Liver (tissue), 8 donors: ENCODE measurements at regions not wholly inside any gene's neighbourhood (a gene's known extent, or its start where the extent isn't known, plus 50 kb on each side); places are given as distances from the start of the nearest gene placed in this dataset.

Experiments used
- DNase-seq: peaks from one replicate; pipeline ENCODE4 v3.0.0-alpha.2; 2017; ENCODE audit warnings: low spot score
- H3K27ac ChIP-seq, 2 donors: one replicate each; pipeline ENCODE4 v1.7.0; 2013; ENCODE audit warnings: inconsistent platforms in 2 of 2, low read length in 2 of 2, control low read depth in 1 of 2, low read depth in 1 of 2, mild to moderate bottlenecking in 1 of 2
- H3K27me3 ChIP-seq, 4 donors: one replicate each; pipeline versions ENCODE4 v1.6.1 to v1.7.0; 2013; ENCODE audit warnings: low read length in 3 of 4, inconsistent platforms in 1 of 4, mild to moderate bottlenecking in 1 of 4, moderate library complexity in 1 of 4; ENCODE audit not compliant: control insufficient read depth in 4 of 4, insufficient read depth in 4 of 4
- H3K36me3 ChIP-seq, 4 donors: one replicate each; pipeline versions ENCODE4 v1.6.1 to v1.7.0; 2013; ENCODE audit warnings: low read length in 3 of 4, mild to moderate bottlenecking in 3 of 4, low read depth in 1 of 4, moderate library complexity in 1 of 4; ENCODE audit not compliant: control insufficient read depth in 4 of 4, insufficient read depth in 3 of 4
- H3K4me1 ChIP-seq, 4 donors: one replicate each; pipeline versions ENCODE4 v1.6.1 to v1.7.0; 2013; ENCODE audit warnings: low read length in 3 of 4, mild to moderate bottlenecking in 3 of 4, moderate library complexity in 1 of 4; ENCODE audit not compliant: control insufficient read depth in 4 of 4, insufficient read depth in 4 of 4
- H3K4me3 ChIP-seq, 3 donors: one replicate each; pipeline versions ENCODE4 v1.6.1 to v1.7.0; 2013; ENCODE audit warnings: low read length in 3 of 3, control low read depth in 1 of 3, low read depth in 1 of 3, mild to moderate bottlenecking in 1 of 3
- H3K9ac ChIP-seq, 2 donors: one replicate each; pipeline ENCODE4 v1.7.0; 2013; ENCODE audit warnings: low read length in 2 of 2, mild to moderate bottlenecking in 2 of 2, moderate library complexity in 2 of 2, control low read depth in 1 of 2, low read depth in 1 of 2
- H3K9me3 ChIP-seq, 4 donors: one replicate each; pipeline versions ENCODE4 v1.6.1 to v1.7.0; 2013; ENCODE audit warnings: low read length in 3 of 4; ENCODE audit not compliant: control insufficient read depth in 4 of 4
- EGR1 ChIP-seq, 2 donors: IDR thresholded peaks; 2 replicates each; pipeline ENCODE4 v1.6.1; 2016 to 2018; ENCODE audit warnings: antibody characterized with exemption in 2 of 2, low read depth in 2 of 2
- FOXA1 ChIP-seq: IDR thresholded peaks from 2 replicates; pipeline ENCODE4 v1.6.1; 2016; ENCODE audit warnings: antibody characterized with exemption
- FOXA2 ChIP-seq: IDR thresholded peaks from 2 replicates; pipeline ENCODE4 v1.6.1; 2016; ENCODE audit warnings: antibody characterized with exemption
- GABPA ChIP-seq, 2 donors: IDR thresholded peaks in 1 of 2; conservative IDR thresholded peaks in 1 of 2; 2 replicates each; pipeline ENCODE4 v1.6.1; 2016; ENCODE audit warnings: antibody characterized with exemption in 2 of 2, mild to moderate bottlenecking in 1 of 2, moderate library complexity in 1 of 2
- HNF4A ChIP-seq, 2 donors: conservative IDR thresholded peaks; 2 replicates each; pipeline ENCODE4 v1.6.1; 2016; ENCODE audit warnings: antibody characterized with exemption in 2 of 2, mild to moderate bottlenecking in 2 of 2
- HNF4G ChIP-seq: IDR thresholded peaks from 2 replicates; pipeline ENCODE4 v1.6.1; 2016; ENCODE audit warnings: antibody characterized with exemption
- JUND ChIP-seq, 2 donors: IDR thresholded peaks; 2 replicates each; pipeline ENCODE4 v1.6.1; 2016; ENCODE audit warnings: antibody characterized with exemption in 2 of 2
- NR2F2 ChIP-seq: IDR thresholded peaks from 2 replicates; pipeline ENCODE4 v1.6.1; 2016; ENCODE audit warnings: antibody characterized with exemption
- RAD21 ChIP-seq, 2 donors: IDR thresholded peaks; 2 replicates each; pipeline ENCODE4 v1.6.1; 2016; ENCODE audit warnings: antibody characterized with exemption in 2 of 2, mild to moderate bottlenecking in 2 of 2
- RXRA ChIP-seq, 2 donors: IDR thresholded peaks; 2 replicates each; pipeline ENCODE4 v1.6.1; 2017 to 2018; ENCODE audit warnings: antibody characterized with exemption in 2 of 2, mild to moderate bottlenecking in 1 of 2
- SP1 ChIP-seq: IDR thresholded peaks from 2 replicates; pipeline ENCODE4 v1.6.1; 2018; ENCODE audit warnings: antibody characterized with exemption, mild to moderate bottlenecking
- TAF1 ChIP-seq: conservative IDR thresholded peaks from 2 replicates; pipeline ENCODE4 v1.6.1; 2016; ENCODE audit warnings: antibody characterized with exemption, mild to moderate bottlenecking
- YY1 ChIP-seq: IDR thresholded peaks from 2 replicates; pipeline ENCODE4 v1.6.1; 2016; ENCODE audit warnings: antibody characterized with exemption, mild to moderate bottlenecking
- WGBS: extraction: QIAGEN DNeasy Blood & Tissue Kit; methylation state at CpG from one replicate; pipeline ENCODE4 v1.1.7; 2013; 5-methylcytosine and 5-hydroxymethylcytosine counted together
- TF ChIP-seq, protein P1 (sequence below): IDR thresholded peaks from 2 replicates; pipeline ENCODE4 v1.6.1; 2016; ENCODE audit warnings: antibody characterized with exemption
- TF ChIP-seq, protein P2 (sequence below): IDR thresholded peaks from 2 replicates; pipeline ENCODE4 v1.6.1; 2016; ENCODE audit warnings: antibody characterized with exemption
- TF ChIP-seq, protein P3 (sequence below): fragments of 150-350 bp; IDR thresholded peaks from 2 replicates; pipeline ENCODE4 v1.5.1; 2017; ENCODE audit warnings: improper control_type of control experiment, low read depth, low read length; ENCODE audit not compliant: missing input control
- TF ChIP-seq, protein P4 (sequence below): IDR thresholded peaks from 2 replicates; pipeline ENCODE4 v1.6.1; 2016; ENCODE audit warnings: antibody characterized with exemption
- TF ChIP-seq, protein P5 (sequence below): IDR thresholded peaks from 2 replicates; pipeline ENCODE4 v1.6.1; 2016; ENCODE audit warnings: antibody characterized with exemption, mild to moderate bottlenecking
- donor health status: healthy.
- donor health status: healthy.
- donor health status: healthy.
- donor health status: healthy.
- donor health status: healthy.

DNA sequence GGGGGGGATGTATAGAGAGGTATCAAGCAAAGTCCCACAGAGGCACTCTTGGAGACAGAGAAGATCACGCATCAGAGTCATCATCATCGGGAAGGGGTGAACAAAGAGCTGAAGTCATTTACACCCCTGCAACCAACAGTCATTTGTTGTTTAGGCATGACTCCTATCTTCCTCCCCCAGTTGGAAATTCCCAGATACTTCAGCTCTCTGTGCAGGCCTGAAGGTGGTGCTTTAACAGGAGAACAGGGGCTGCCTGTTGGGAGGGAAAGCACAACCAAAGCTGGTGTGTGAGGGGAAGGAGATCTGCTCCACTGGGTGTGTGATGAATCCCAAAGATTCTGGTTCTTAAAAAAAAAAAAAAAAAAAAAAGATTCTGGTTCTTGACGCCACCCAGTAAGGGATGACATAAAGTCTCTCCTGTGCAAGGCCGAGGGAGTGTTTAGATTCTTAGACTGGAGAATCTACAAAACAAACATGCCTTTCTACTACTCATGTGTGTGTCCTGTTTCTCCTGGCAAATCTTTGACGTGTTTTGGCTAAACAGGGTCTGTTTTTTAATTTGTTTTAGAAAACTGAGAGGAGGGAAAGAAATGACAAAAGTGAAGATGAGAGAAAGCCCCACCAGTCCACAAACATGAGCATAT lies 121.0 kb upstream of the ARHGAP5 start (continued):
- TF ChIP-seq FOXA1 (no peak), TAF1 (no peak), HNF4G (no peak), GABPA (IDR thresholded peaks at IDR 0.05 in 1 of 2, conservative IDR thresholded peaks at IDR 0.05 in 1 of 2) (no peak)

DNA sequence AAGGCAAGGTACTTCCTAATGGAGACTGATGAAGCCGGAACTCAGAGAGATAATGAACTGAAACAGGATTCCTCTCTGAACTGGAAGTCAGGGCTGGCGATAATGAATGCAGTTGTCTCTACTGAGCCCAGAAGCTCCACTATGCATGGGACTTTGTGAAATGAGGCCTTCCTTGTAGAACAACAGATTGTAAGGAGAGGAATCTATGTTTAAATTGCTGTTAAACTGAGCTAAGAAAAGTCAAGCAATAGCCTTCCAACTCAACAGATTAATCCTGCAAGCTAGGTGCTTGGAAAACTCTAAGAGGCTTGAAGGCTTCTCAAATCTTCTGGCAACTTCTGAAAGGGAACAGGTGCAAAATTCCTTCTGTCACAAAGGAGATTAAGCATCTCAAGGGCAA lies 119.5 kb upstream of the ARHGAP5 start:
- no peak overlapping the region for H3K4me3 ChIP-seq
- H3K27ac ChIP-seq: no peak overlapping the region
- no peaks in the 10 kb centered on the region for H3K36me3 ChIP-seq
- DNase-seq: no peak
- H3K9ac ChIP-seq: no peak overlapping the region
- H3K4me1 ChIP-seq: no peaks in the 10 kb centered on the region
- H3K27me3 ChIP-seq: no peaks in the 10 kb centered on the region
- no peak for TF ChIP-seq FOXA1
- TF ChIP-seq YY1: no peak
- TF ChIP-seq HNF4G: no peak
- TF ChIP-seq FOXA2: no peak
- TF ChIP-seq, protein P1, sequence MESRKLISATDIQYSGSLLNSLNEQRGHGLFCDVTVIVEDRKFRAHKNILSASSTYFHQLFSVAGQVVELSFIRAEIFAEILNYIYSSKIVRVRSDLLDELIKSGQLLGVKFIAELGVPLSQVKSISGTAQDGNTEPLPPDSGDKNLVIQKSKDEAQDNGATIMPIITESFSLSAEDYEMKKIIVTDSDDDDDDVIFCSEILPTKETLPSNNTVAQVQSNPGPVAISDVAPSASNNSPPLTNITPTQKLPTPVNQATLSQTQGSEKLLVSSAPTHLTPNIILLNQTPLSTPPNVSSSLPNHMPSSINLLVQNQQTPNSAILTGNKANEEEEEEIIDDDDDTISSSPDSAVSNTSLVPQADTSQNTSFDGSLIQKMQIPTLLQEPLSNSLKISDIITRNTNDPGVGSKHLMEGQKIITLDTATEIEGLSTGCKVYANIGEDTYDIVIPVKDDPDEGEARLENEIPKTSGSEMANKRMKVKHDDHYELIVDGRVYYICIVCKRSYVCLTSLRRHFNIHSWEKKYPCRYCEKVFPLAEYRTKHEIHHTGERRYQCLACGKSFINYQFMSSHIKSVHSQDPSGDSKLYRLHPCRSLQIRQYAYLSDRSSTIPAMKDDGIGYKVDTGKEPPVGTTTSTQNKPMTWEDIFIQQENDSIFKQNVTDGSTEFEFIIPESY: no peak
- TF ChIP-seq, protein P2, sequence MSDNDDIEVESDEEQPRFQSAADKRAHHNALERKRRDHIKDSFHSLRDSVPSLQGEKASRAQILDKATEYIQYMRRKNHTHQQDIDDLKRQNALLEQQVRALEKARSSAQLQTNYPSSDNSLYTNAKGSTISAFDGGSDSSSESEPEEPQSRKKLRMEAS: no peak
- no peak for TF ChIP-seq GABPA (IDR thresholded peaks at IDR 0.05 in 1 of 2, conservative IDR thresholded peaks at IDR 0.05 in 1 of 2)
- no peak for TF ChIP-seq RAD21 (IDR thresholded peaks at IDR 0.05)
- no peak for TF ChIP-seq RXRA (IDR thresholded peaks at IDR 0.05)
- TF ChIP-seq, protein P3, sequence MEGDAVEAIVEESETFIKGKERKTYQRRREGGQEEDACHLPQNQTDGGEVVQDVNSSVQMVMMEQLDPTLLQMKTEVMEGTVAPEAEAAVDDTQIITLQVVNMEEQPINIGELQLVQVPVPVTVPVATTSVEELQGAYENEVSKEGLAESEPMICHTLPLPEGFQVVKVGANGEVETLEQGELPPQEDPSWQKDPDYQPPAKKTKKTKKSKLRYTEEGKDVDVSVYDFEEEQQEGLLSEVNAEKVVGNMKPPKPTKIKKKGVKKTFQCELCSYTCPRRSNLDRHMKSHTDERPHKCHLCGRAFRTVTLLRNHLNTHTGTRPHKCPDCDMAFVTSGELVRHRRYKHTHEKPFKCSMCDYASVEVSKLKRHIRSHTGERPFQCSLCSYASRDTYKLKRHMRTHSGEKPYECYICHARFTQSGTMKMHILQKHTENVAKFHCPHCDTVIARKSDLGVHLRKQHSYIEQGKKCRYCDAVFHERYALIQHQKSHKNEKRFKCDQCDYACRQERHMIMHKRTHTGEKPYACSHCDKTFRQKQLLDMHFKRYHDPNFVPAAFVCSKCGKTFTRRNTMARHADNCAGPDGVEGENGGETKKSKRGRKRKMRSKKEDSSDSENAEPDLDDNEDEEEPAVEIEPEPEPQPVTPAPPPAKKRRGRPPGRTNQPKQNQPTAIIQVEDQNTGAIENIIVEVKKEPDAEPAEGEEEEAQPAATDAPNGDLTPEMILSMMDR: no peak
- TF ChIP-seq, protein P4, sequence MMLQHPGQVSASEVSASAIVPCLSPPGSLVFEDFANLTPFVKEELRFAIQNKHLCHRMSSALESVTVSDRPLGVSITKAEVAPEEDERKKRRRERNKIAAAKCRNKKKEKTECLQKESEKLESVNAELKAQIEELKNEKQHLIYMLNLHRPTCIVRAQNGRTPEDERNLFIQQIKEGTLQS: no peak
- no peak for TF ChIP-seq HNF4A (conservative IDR thresholded peaks at IDR 0.05)
- TF ChIP-seq, protein P5, sequence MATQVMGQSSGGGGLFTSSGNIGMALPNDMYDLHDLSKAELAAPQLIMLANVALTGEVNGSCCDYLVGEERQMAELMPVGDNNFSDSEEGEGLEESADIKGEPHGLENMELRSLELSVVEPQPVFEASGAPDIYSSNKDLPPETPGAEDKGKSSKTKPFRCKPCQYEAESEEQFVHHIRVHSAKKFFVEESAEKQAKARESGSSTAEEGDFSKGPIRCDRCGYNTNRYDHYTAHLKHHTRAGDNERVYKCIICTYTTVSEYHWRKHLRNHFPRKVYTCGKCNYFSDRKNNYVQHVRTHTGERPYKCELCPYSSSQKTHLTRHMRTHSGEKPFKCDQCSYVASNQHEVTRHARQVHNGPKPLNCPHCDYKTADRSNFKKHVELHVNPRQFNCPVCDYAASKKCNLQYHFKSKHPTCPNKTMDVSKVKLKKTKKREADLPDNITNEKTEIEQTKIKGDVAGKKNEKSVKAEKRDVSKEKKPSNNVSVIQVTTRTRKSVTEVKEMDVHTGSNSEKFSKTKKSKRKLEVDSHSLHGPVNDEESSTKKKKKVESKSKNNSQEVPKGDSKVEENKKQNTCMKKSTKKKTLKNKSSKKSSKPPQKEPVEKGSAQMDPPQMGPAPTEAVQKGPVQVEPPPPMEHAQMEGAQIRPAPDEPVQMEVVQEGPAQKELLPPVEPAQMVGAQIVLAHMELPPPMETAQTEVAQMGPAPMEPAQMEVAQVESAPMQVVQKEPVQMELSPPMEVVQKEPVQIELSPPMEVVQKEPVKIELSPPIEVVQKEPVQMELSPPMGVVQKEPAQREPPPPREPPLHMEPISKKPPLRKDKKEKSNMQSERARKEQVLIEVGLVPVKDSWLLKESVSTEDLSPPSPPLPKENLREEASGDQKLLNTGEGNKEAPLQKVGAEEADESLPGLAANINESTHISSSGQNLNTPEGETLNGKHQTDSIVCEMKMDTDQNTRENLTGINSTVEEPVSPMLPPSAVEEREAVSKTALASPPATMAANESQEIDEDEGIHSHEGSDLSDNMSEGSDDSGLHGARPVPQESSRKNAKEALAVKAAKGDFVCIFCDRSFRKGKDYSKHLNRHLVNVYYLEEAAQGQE: no peak
- no peak for TF ChIP-seq TAF1
- no peak for TF ChIP-seq SP1
- TF ChIP-seq EGR1 (IDR thresholded peaks at IDR 0.05; ENCODE audit: low read depth in 2 of 2): no peak
- no peak for TF ChIP-seq NR2F2
- TF ChIP-seq JUND (IDR thresholded peaks at IDR 0.05): no peak
- no peaks in the 10 kb centered on the region for H3K9me3 ChIP-seq
- WGBS: 95% methylated on average over 2 of the region's 2 CpGs
